GM12878 (cell line): ENCODE measurements at regions not wholly inside any gene's neighbourhood (a gene's known extent, or its start where the extent isn't known, plus 50 kb on each side); places are given as distances from the start of the nearest gene placed in this dataset.

Experiments used
- ATAC-seq: fragments of 200-7000 bp; cut with Tn5 transposase; 3 replicates; pipeline ENCODE4 v1.9.1; 2020; ENCODE audit warnings: mild to moderate bottlenecking, moderate library complexity
- BruUV-seq: library from RNA; stranded (reverse); fragments of 400-500 nt; replicated peaks from 2 replicates; lab custom pipeline; 2021; lab: Mats Ljungman, UMichigan
- CTCF ChIA-PET: fragments of 300-600 bp; sonication (Branson Sonifier 250); formaldehyde crosslinking; extraction: SDS; loops from one replicate; lab custom pipeline; 2021; ENCODE audit warnings: inconsistent platforms; lab: Yijun Ruan, JAX
- POLR2A ChIA-PET: fragments of 350-600 bp; formaldehyde crosslinking; extraction: SDS; loops from one replicate; lab custom pipeline; 2021; ENCODE audit warnings: inconsistent platforms; lab: Charles Lee
- RAD21 ChIA-PET: fragments of 300-600 bp; sonication (Branson Sonifier 250); formaldehyde crosslinking; loops from one replicate; lab custom pipeline; 2023; ENCODE audit warnings: antibody characterized with exemption; ENCODE audit not compliant: unreplicated experiment; lab: Charles Lee
- SMC1A ChIA-PET: fragments of 300-600 bp; sonication (Branson Sonifier 250); formaldehyde crosslinking; loops from one replicate; lab custom pipeline; 2023; ENCODE audit not compliant: unreplicated experiment, uncharacterized antibody; lab: Charles Lee
- DNase-seq: peaks from one replicate; pipeline ENCODE4 v3.0.0-alpha.2; 2011; ENCODE audit warnings: low read depth, low spot score
- FAIRE-seq: peaks from 3 replicates; lab custom pipeline; 2011; peaks lifted over from hg19 to GRCh38; lab: Jason Lieb, UNC
- H2AFZ ChIP-seq: 2 replicates; pipeline ENCODE4 v1.6.0; 2011; ENCODE audit warnings: low read depth, low read length, control low read depth; ENCODE audit not compliant: control insufficient read depth
- H3K27ac ChIP-seq: 2 replicates; pipeline ENCODE4 v1.5.1; 2011; ENCODE audit warnings: control low read depth; ENCODE audit not compliant: control insufficient read depth, insufficient read depth
- H3K27me3 ChIP-seq, 2 experiments: replicated peaks in 1 of 2; 2 replicates each; pipeline versions ENCODE4 v1.6.0 to v1.6.1; 2011; ENCODE audit warnings: low read length in 1 of 2; ENCODE audit not compliant: control insufficient read depth in 2 of 2, insufficient read depth in 2 of 2
- H3K36me3 ChIP-seq, 2 experiments: 2 replicates each; pipeline ENCODE4 v1.5.1; 2011; ENCODE audit warnings: low read length in 1 of 2; ENCODE audit not compliant: control insufficient read depth in 2 of 2, insufficient read depth in 2 of 2
- H3K4me1 ChIP-seq: 2 replicates; pipeline ENCODE4 v1.6.1; 2011; ENCODE audit warnings: mild to moderate bottlenecking, low read length, moderate library complexity, mixed read lengths; ENCODE audit not compliant: control insufficient read depth, insufficient read depth
- H3K4me2 ChIP-seq: 2 replicates; pipeline ENCODE4 v1.6.0; 2011; ENCODE audit warnings: control low read depth; ENCODE audit not compliant: control insufficient read depth, insufficient read depth
- H3K4me3 ChIP-seq: fragments of 200-600 bp; sonication (generic); 2 replicates; pipeline ENCODE4 v1.5.1; 2016
- H3K79me2 ChIP-seq: 2 replicates; pipeline ENCODE4 v1.6.0; 2011; ENCODE audit warnings: low read length; ENCODE audit not compliant: control insufficient read depth, insufficient read depth
- H3K9ac ChIP-seq: 2 replicates; pipeline ENCODE4 v1.8.0; 2011; ENCODE audit warnings: low read length, control low read depth, mixed read lengths; ENCODE audit not compliant: control insufficient read depth, insufficient read depth
- H3K9me3 ChIP-seq: replicated peaks from 3 replicates; pipeline ENCODE4 v1.5.1; 2011; ENCODE audit warnings: mild to moderate bottlenecking, low read length; ENCODE audit not compliant: control insufficient read depth, insufficient read depth
- H4K20me1 ChIP-seq: 2 replicates; pipeline ENCODE4 v1.6.0; 2011; ENCODE audit not compliant: control insufficient read depth, insufficient read depth
- CTCF ChIP-seq, 3 experiments: IDR thresholded peaks in 2 of 3; conservative IDR thresholded peaks in 1 of 3; 2 replicates each; pipeline ENCODE4 v1.5.1; 2011; ENCODE audit warnings: low read depth in 3 of 3, low read length in 3 of 3, mild to moderate bottlenecking in 3 of 3, control low read depth in 2 of 3, moderate library complexity in 2 of 3, inconsistent platforms in 1 of 3, mixed read lengths in 1 of 3; ENCODE audit not compliant: control insufficient read depth in 2 of 3, insufficient read depth in 1 of 3; ENCODE audit errors: extremely low read depth in 1 of 3
- POLR2A ChIP-seq: IDR thresholded peaks from 2 replicates; pipeline ENCODE4 v1.6.1; 2011; ENCODE audit warnings: low read depth, mild to moderate bottlenecking, low read length
- RAD21 ChIP-seq: IDR thresholded peaks from 2 replicates; pipeline ENCODE4 v1.6.1; 2011; ENCODE audit warnings: mild to moderate bottlenecking, low read depth, low read length, moderate library complexity; ENCODE audit not compliant: insufficient read depth
- SMC3 ChIP-seq: IDR thresholded peaks from 2 replicates; pipeline ENCODE4 v1.6.1; 2011; ENCODE audit warnings: low read length, improper control_type of control experiment, borderline replicate concordance
- ZZZ3 ChIP-seq: IDR thresholded peaks from 2 replicates; pipeline ENCODE4 v1.6.1; 2011; ENCODE audit warnings: low read depth; ENCODE audit not compliant: control insufficient read depth, insufficient read length
- WGBS: methylation state at CpG from one replicate; pipeline ENCODE4 v1.1.6; 2016; ENCODE audit warnings: low lambda C conversion rate; ENCODE audit not compliant: insufficient replicate concordance, insufficient coverage; ENCODE audit errors: missing lambda C conversion rate; 5-methylcytosine and 5-hydroxymethylcytosine counted together
- in situ Hi-C: fragments of 300-500 bp; cut with MboI; formaldehyde crosslinking; loops from 9 replicates; pipeline ENCODE4 v1.14.3; 2018; ENCODE audit warnings: mixed read lengths
- intact Hi-C: fragments of 100-400 bp; cut with micrococcal nuclease; formaldehyde crosslinking; loops from one replicate; pipeline ENCODE4 v1.14.2; 2022; ENCODE audit not compliant: unreplicated experiment

GRCh38 chr12:91326058-91327027 lies 143.7 kb upstream of the DCN start:
- Histone ChIP-seq H3K4me1 (no peaks in the 10 kb centered on the region), H3K36me3 (no peaks in the 10 kb centered on the region), H3K9ac (no peak overlapping the region), H2AFZ (no peak overlapping the region), H3K79me2 (no peaks in the 10 kb centered on the region), H3K4me3 (no peak overlapping the region), H4K20me1 (no peaks in the 10 kb centered on the region), H3K27ac (no peak overlapping the region), H3K9me3 (no peaks in the 10 kb centered on the region), H3K27me3 (no peaks in the 10 kb centered on the region), H3K4me2 (no peak overlapping the region)
- in situ Hi-C loops (loop anchor here (10.0 kb wide), 1 partner anchor 342 kb away; no protein-coding TSS in a partner anchor), intact Hi-C loops (loop anchor here (1.0 to 10.0 kb wide), 4 partner anchors 148 to 382 kb away; partner anchors contain the start of gene LUM)
- RAD21 ChIA-PET = interaction anchor here (0.6 to 2.9 kb wide), 4 partner anchors 145 to 381 kb away, joined by 3 to 15 read pairs (median 4); no protein-coding TSS in a partner anchor
- ATAC-seq (peak; percentile 80), FAIRE-seq (no peak), DNase-seq (no peak)
- 0% methylated on average over 2 of the region's 2 CpGs for WGBS
- SMC1A ChIA-PET = interaction anchor here (0.9 to 1.5 kb wide), 11 partner anchors 9 to 381 kb away, joined by 3 to 7 read pairs (median 4); no protein-coding TSS in a partner anchor
- CTCF ChIA-PET = interaction anchor here (0.6 to 4.0 kb wide), 29 partner anchors 11 to 588 kb away, joined by 3 to 27 read pairs (median 3); no protein-coding TSS in a partner anchor
- BruUV-seq = no TSS peak
- POLR2A ChIA-PET = no interaction called here
- peak; percentile 61 to 76 (median 65) for TF ChIP-seq CTCF (IDR thresholded peaks at IDR 0.05 in 2 of 3, conservative IDR thresholded peaks at IDR 0.05 in 1 of 3; ENCODE audit: control insufficient read depth in 2 of 3, extremely low read depth in 1 of 3, insufficient read depth in 1 of 3, low read depth in 3 of 3, low read length in 3 of 3)
- TF ChIP-seq POLR2A = no peak
- TF ChIP-seq SMC3 = peak; percentile 47; the same call in 1 of the 2 replicates
- no peak for TF ChIP-seq ZZZ3
- TF ChIP-seq RAD21 = peak; percentile 69
